Bronchial epithelial cell (primary cell): ENCODE measurements at regions not wholly inside any gene's neighbourhood (a gene's known extent, or its start where the extent isn't known, plus 50 kb on each side); places are given as distances from the start of the nearest gene placed in this dataset.
"Not testable (repeated sequence)": the region's sequence is repeated elsewhere in the genome, so short reads cannot be mapped to it uniquely, and the experiment has no call there.

Experiments
- DNase-seq: peaks from one replicate; pipeline ENCODE4 v3.0.0-alpha.2; 2010; ENCODE audit warnings: low read depth
- FAIRE-seq: peaks from 2 replicates; lab custom pipeline; 2011; peaks lifted over from hg19 to GRCh38; lab: Jason Lieb, UNC
- H3K27me3 ChIP-seq: 2 replicates; pipeline ENCODE4 v1.5.1; 2011; ENCODE audit warnings: low read length; ENCODE audit not compliant: control insufficient read depth, insufficient read depth
- H3K36me3 ChIP-seq: 2 replicates; pipeline ENCODE4 v1.5.1; 2011; ENCODE audit warnings: low read length; ENCODE audit not compliant: control insufficient read depth, insufficient read depth
- H3K4me3 ChIP-seq: 2 replicates; pipeline ENCODE4 v1.5.1; 2011; ENCODE audit warnings: mild to moderate bottlenecking, low read depth, low read length, control low read depth
- TF ChIP-seq, protein P1 (sequence below): IDR thresholded peaks from 2 replicates; pipeline ENCODE4 v1.5.1; 2011; ENCODE audit warnings: mild to moderate bottlenecking, moderate library complexity, low read length, control low read depth, inconsistent platforms; ENCODE audit not compliant: insufficient read depth, severe bottlenecking

- not testable (repeated sequence) for DNase-seq, H3K4me3 ChIP-seq, FAIRE-seq, H3K36me3 ChIP-seq, H3K27me3 ChIP-seq
Observed at GRCh38 chr21:32823296-32823695, 51.7 kb upstream of the PAXBP1 start.

DNA sequence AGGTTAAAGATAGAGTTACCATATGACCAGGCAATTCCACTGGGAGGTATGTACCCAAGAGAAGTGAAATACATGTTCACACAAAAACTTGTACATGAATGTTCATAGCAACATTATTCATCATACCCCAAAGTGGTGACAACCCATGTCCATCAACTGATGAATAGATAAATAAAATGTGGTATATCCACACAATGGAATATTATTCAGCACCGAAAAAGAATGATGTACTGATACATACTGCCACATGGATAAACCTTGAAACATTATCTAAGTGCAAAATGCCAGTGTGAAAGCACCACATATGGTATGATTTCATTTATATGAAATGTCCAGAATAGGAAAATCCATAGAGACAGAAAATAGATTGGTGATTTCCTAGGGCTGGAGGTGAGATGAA is 53.4 kb upstream of the PAXBP1 start:
- no peak overlapping the region for H3K4me3 ChIP-seq
- DNase-seq (no peak), FAIRE-seq (no peak)
- no peaks in the 10 kb centered on the region for H3K36me3 ChIP-seq
- H3K27me3 ChIP-seq = no peaks in the 10 kb centered on the region
- TF ChIP-seq, protein P1, sequence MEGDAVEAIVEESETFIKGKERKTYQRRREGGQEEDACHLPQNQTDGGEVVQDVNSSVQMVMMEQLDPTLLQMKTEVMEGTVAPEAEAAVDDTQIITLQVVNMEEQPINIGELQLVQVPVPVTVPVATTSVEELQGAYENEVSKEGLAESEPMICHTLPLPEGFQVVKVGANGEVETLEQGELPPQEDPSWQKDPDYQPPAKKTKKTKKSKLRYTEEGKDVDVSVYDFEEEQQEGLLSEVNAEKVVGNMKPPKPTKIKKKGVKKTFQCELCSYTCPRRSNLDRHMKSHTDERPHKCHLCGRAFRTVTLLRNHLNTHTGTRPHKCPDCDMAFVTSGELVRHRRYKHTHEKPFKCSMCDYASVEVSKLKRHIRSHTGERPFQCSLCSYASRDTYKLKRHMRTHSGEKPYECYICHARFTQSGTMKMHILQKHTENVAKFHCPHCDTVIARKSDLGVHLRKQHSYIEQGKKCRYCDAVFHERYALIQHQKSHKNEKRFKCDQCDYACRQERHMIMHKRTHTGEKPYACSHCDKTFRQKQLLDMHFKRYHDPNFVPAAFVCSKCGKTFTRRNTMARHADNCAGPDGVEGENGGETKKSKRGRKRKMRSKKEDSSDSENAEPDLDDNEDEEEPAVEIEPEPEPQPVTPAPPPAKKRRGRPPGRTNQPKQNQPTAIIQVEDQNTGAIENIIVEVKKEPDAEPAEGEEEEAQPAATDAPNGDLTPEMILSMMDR = no peak

DNA sequence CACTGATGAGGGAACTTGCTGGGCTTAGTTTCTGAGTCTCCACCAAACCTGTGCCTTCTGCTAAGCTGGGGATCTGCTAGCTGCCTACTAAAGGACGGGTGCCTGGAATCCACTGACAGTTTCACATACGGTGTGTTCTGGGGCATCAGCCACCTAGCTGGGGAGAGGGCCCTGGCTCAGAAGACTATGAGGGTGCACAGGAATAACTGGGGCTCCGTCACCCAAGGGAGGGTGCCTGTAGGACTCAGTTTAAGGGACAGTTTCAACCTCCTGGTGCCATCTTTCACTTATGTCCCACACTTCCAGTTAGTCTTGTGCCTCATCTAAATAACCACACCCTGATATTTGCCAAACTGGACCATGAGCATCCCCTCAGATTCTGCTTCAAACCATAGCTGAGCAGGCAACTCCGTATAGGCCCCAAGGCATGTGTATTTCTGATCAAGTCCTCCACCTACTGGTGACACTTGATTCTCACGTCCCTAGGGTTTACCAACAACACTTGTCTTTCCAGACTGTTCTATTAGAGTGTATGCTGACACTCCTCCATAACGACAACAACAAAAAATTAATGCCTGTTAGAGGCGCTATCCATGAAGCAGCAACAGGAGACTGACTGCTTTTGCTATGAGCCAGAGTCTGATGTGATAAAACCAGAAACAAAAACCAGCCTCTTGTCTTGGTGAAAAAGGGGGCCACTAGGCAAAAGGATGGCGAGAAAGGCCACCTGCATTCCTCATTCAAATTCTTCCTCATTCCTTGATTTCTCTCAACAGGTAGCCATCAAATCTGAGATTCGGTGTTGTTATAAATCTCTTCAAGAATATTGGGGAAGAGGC is 55.0 kb upstream of the PAXBP1 start:
- Histone ChIP-seq H3K27me3 (no peaks in the 10 kb centered on the region), H3K4me3 (no peak overlapping the region), H3K36me3 (no peaks in the 10 kb centered on the region)
- FAIRE-seq = peak; percentile 85
- peak; percentile 56 for DNase-seq
- TF ChIP-seq, protein P1 = peak; percentile 59

GRCh38 chr21:32828908-32829307 is 57.4 kb upstream of the PAXBP1 start:
- DNase-seq = no peak
- Histone ChIP-seq H3K36me3 (no peaks in the 10 kb centered on the region), H3K4me3 (no peak overlapping the region), H3K27me3 (no peaks in the 10 kb centered on the region)
- TF ChIP-seq, protein P1 = no peak
- FAIRE-seq = no peak

DNA sequence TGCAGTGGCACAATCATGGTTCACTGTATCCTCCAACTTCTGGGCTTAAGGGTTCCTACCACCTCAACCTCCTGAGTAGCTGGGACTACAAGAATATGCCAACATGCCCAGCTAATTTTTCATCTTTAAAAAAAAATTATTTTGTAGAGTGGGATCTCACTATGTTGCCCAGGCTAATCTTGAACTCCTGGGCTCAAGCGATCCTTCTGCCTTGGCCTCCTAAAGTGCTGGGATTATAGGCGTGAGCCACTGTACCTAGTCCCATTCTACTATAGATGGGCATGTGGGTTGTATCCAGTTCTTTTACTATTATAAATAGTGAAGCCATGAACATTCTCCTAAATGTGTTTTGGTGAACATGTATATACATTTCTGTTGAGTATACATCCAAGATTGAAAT is 57.9 kb upstream of the PAXBP1 start:
- H3K4me3 ChIP-seq = no peak overlapping the region
- FAIRE-seq = no peak
- no peak for DNase-seq
- TF ChIP-seq, protein P1 = no peak
- H3K27me3 ChIP-seq = no peaks in the 10 kb centered on the region
- no peaks in the 10 kb centered on the region for H3K36me3 ChIP-seq

GRCh38 chr21:32831779-32832178 is 60.2 kb upstream of the PAXBP1 start:
- not testable (repeated sequence) for H3K4me3 ChIP-seq, H3K27me3 ChIP-seq, DNase-seq, H3K36me3 ChIP-seq, FAIRE-seq
